ENCODE measurements at regions not wholly inside any gene's neighbourhood (a gene's known extent, or its start where the extent isn't known, plus 50 kb on each side); places are given as distances from the start of the nearest gene placed in this dataset.
"Not testable (repeated sequence)": the region's sequence is repeated elsewhere in the genome, so short reads cannot be mapped to it uniquely, and the experiment has no call there.

GRCh38 chr6:150696918-150697317, 97.2 kb downstream of the PLEKHG1 start:
- TF ChIP-seq, protein P1, sequence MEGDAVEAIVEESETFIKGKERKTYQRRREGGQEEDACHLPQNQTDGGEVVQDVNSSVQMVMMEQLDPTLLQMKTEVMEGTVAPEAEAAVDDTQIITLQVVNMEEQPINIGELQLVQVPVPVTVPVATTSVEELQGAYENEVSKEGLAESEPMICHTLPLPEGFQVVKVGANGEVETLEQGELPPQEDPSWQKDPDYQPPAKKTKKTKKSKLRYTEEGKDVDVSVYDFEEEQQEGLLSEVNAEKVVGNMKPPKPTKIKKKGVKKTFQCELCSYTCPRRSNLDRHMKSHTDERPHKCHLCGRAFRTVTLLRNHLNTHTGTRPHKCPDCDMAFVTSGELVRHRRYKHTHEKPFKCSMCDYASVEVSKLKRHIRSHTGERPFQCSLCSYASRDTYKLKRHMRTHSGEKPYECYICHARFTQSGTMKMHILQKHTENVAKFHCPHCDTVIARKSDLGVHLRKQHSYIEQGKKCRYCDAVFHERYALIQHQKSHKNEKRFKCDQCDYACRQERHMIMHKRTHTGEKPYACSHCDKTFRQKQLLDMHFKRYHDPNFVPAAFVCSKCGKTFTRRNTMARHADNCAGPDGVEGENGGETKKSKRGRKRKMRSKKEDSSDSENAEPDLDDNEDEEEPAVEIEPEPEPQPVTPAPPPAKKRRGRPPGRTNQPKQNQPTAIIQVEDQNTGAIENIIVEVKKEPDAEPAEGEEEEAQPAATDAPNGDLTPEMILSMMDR (IDR thresholded peaks at IDR 0.05; ENCODE audit: low read depth, low read length): not testable (repeated sequence)
- not testable (repeated sequence) for TF ChIP-seq EZH2phosphoT487 (IDR thresholded peaks at IDR 0.05; ENCODE audit: low read depth)
